Prostate gland (tissue), 2 donors: ENCODE measurements at regions not wholly inside any gene's neighbourhood (a gene's known extent, or its start where the extent isn't known, plus 50 kb on each side); places are given as distances from the start of the nearest gene placed in this dataset.
A peak's percentile ranks its signal among the peaks of the same experiment; 100 is the strongest.
"Not testable (repeated sequence)": the region's sequence is repeated elsewhere in the genome, so short reads cannot be mapped to it uniquely, and the experiment has no call there.

Experiments
- DNase-seq: peaks from one replicate; pipeline ENCODE4 v3.0.0-alpha.2; 2019; ENCODE audit warnings: low spot score
- H3K27ac ChIP-seq, 2 donors: fragments of 200-600 bp; sonication (generic); 2 replicates each; pipeline ENCODE4 v1.5.1; 2017 to 2019
- H3K27me3 ChIP-seq: fragments of 200-600 bp; sonication (generic); replicated peaks from 2 replicates; pipeline ENCODE4 v1.5.1; 2019; ENCODE audit not compliant: insufficient read depth
- H3K36me3 ChIP-seq, 2 donors: fragments of 200-600 bp; sonication (generic); 1 replicate in 1 of 2; 2 replicates in 1 of 2; pipeline versions ENCODE4 v1.5.1 to v1.8.1; 2017 to 2019
- H3K4me1 ChIP-seq: fragments of 200-600 bp; sonication (generic); replicated peaks from 2 replicates; pipeline ENCODE4 v1.5.1; 2019
- H3K4me3 ChIP-seq, 2 donors: fragments of 200-600 bp; sonication (generic); 2 replicates each; pipeline ENCODE4 v1.5.1; 2017 to 2019
- H3K9me3 ChIP-seq: fragments of 200-600 bp; sonication (generic); 2 replicates; pipeline ENCODE4 v1.5.1; 2017
- CTCF ChIP-seq, 4 experiments: fragments of 200-600 bp in 2 of 4; fragments of 450-650 bp in 2 of 4; sonication (generic) in 2 of 4; IDR thresholded peaks; 1 replicate in 3 of 4; 2 replicates in 1 of 4; pipeline ENCODE4 v1.5.1; 2016 to 2019; ENCODE audit warnings: antibody characterized with exemption in 4 of 4, mild to moderate bottlenecking in 2 of 4, moderate library complexity in 2 of 4
- POLR2A ChIP-seq: fragments of 450-650 bp; IDR thresholded peaks from one replicate; pipeline ENCODE4 v1.6.1; 2016; ENCODE audit warnings: antibody characterized with exemption, mild to moderate bottlenecking
- POLR2AphosphoS5 ChIP-seq: sonication (generic); formaldehyde crosslinking; IDR thresholded peaks from one replicate; pipeline ENCODE4 v1.6.1; 2017; ENCODE audit warnings: antibody characterized with exemption
- WGBS: methylation state at CpG from one replicate; pipeline ENCODE4 v1.1.5; 2018; 5-methylcytosine and 5-hydroxymethylcytosine counted together
- intact Hi-C: fragments of 100-400 bp; cut with DNase I; formaldehyde crosslinking; loops from one replicate; pipeline ENCODE4 v1.14.2; 2022

- Histone ChIP-seq H3K36me3 (no peaks in the 10 kb centered on the region), H3K27ac (no peak overlapping the region), H3K4me1 (no peaks in the 10 kb centered on the region), H3K9me3 (no peaks in the 10 kb centered on the region), H3K27me3 (no peaks in the 10 kb centered on the region), H3K4me3 (no peak overlapping the region)
- TF ChIP-seq POLR2AphosphoS5, result no peak
- TF ChIP-seq POLR2A, result no peak
- intact Hi-C loops, result no loop called here
- 74% methylated on average over 1 of the region's 1 CpG for WGBS
- no peak for DNase-seq
Observed at GRCh38 chr1:187744665-187745064, 915.9 kb downstream of the PLA2G4A start.

GRCh38 chr1:187755536-187755935 is 926.8 kb downstream of the PLA2G4A start:
- no peak for TF ChIP-seq CTCF (IDR thresholded peaks at IDR 0.05)
- no peak for TF ChIP-seq POLR2A
- no peak for TF ChIP-seq POLR2AphosphoS5
- Histone ChIP-seq H3K36me3 (no peaks in the 10 kb centered on the region), H3K27me3 (no peaks in the 10 kb centered on the region), H3K4me3 (no peak overlapping the region), H3K4me1 (no peaks in the 10 kb centered on the region), H3K9me3 (no peaks in the 10 kb centered on the region), H3K27ac (no peak overlapping the region)
- whole genome bisulfite sequencing, result 69% methylated on average over 2 of the region's 2 CpGs
- intact Hi-C loops, result no loop called here
- no peak for DNase-seq

GRCh38 chr1:187756684-187757083 is 927.9 kb downstream of the PLA2G4A start:
- H3K36me3 ChIP-seq, H3K4me3 ChIP-seq, H3K9me3 ChIP-seq, DNase-seq, H3K27me3 ChIP-seq, H3K4me1 ChIP-seq, H3K27ac ChIP-seq, intact Hi-C loops: not testable (repeated sequence)
- WGBS, result 100% methylated on average over 1 of the region's 1 CpG

GRCh38 chr1:187759825-187760333 is 931.1 kb downstream of the PLA2G4A start:
- no peak for DNase-seq
- intact Hi-C loops, result no loop called here

DNA sequence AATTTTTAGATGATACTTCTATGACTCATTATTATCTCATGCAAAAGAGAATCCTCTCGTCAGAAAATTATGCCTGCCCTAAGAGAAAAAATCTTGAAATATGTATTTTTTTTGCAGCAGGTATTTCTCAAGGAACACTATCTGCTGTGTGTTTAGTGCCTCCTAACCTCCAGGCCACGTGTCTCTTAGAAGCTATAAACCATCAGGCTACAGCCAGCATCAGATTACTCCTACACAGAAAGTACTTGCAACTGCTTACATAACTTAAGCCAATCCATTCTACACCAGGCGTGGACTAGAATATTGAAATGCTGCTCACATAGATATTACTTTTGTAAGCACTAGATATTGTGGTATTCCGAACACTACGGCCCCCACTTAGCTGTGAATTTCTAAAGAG is 933.4 kb downstream of the PLA2G4A start:
- no peaks in the 10 kb centered on the region for H3K4me1 ChIP-seq
- whole genome bisulfite sequencing, result 27% methylated on average over 5 of the region's 5 CpGs
- TF ChIP-seq CTCF (IDR thresholded peaks at IDR 0.05) (no peak), POLR2A (no peak), POLR2AphosphoS5 (peak; percentile 38)

More at GRCh38 chr1:187759825-187760333, 931.1 kb downstream of the PLA2G4A start:
- Histone ChIP-seq H3K27me3 (no peaks in the 10 kb centered on the region), H3K36me3 (no peaks in the 10 kb centered on the region), H3K27ac (peak overlapping the region in 1 of 2 donors; percentile 49), H3K4me3 (no peak overlapping the region), H3K4me1 (no peaks in the 10 kb centered on the region), H3K9me3 (no peaks in the 10 kb centered on the region)
- no peak for TF ChIP-seq POLR2A
- peak; percentile 60 for TF ChIP-seq POLR2AphosphoS5

DNA sequence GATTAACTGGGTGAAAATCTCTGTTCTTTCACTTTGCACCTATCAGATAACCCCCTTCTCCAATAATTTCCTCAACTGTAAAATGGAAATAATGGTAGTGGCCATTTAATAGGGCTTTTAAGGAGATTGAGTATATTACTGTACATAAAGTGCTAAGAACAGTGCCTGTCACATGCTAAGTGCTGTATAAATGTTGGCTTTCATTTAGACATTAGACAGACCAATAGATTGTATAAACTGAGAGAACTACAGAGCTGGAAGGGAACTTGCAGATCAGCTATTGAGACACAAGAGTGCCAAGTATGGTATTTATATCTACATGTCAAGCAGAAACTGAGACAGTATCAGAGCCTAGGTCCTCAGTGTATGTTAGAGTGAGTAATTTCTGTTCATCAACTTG is 934.7 kb downstream of the PLA2G4A start:
- Histone ChIP-seq H3K36me3 (no peaks in the 10 kb centered on the region), H3K4me1 (no peaks in the 10 kb centered on the region), H3K9me3 (no peaks in the 10 kb centered on the region), H3K27me3 (no peaks in the 10 kb centered on the region), H3K27ac (no peak overlapping the region), H3K4me3 (no peak overlapping the region)
- TF ChIP-seq POLR2AphosphoS5 (no peak), CTCF (IDR thresholded peaks at IDR 0.05) (no peak), POLR2A (no peak)
- DNase-seq, result no peak
- intact Hi-C loops, result no loop called here

More for the DNA sequence above, 933.4 kb downstream of the PLA2G4A start:
- DNase-seq, result peak; percentile 26
- H3K27ac ChIP-seq, result no peak overlapping the region
- no peak overlapping the region for H3K4me3 ChIP-seq
- intact Hi-C loops, result no loop called here
- H3K36me3 ChIP-seq, result no peaks in the 10 kb centered on the region
- no peaks in the 10 kb centered on the region for H3K27me3 ChIP-seq
- no peaks in the 10 kb centered on the region for H3K9me3 ChIP-seq
